MM.1S (cell line): ENCODE measurements at regions not wholly inside any gene's neighbourhood (a gene's known extent, or its start where the extent isn't known, plus 50 kb on each side); places are given as distances from the start of the nearest gene placed in this dataset.

Experiments used
- DNase-seq: peaks from one replicate; pipeline ENCODE4 v3.0.0-alpha.2; 2015
- H2AFZ ChIP-seq: fragments of 300-600 bp; sonication (generic); 2 replicates; pipeline ENCODE4 v1.6.0; 2016; ENCODE audit warnings: antibody characterized with exemption, low read length
- H3F3A ChIP-seq: fragments of 300-600 bp; sonication (generic); 2 replicates; pipeline ENCODE4 v1.6.1; 2016; ENCODE audit warnings: mild to moderate bottlenecking, antibody characterized with exemption, low read length, moderate library complexity, mixed read lengths; ENCODE audit not compliant: insufficient read depth
- H3K27ac ChIP-seq: fragments of 300-600 bp; sonication (generic); 2 replicates; pipeline ENCODE4 v1.5.1; 2016; ENCODE audit warnings: mild to moderate bottlenecking, low read length
- H3K27me3 ChIP-seq: fragments of 300-600 bp; sonication (generic); replicated peaks from 2 replicates; pipeline ENCODE4 v1.6.0; 2016; ENCODE audit warnings: low read length; ENCODE audit not compliant: insufficient read depth
- H3K36me3 ChIP-seq: fragments of 300-600 bp; sonication (generic); replicated peaks from 2 replicates; pipeline ENCODE4 v1.6.1; 2016; ENCODE audit warnings: mild to moderate bottlenecking, low read length, mixed read lengths; ENCODE audit not compliant: insufficient read depth
- H3K4me1 ChIP-seq: fragments of 300-600 bp; sonication (generic); 2 replicates; pipeline ENCODE4 v1.6.1; 2016; ENCODE audit warnings: low read length, mixed read lengths
- H3K4me2 ChIP-seq: fragments of 300-600 bp; sonication (generic); 2 replicates; pipeline ENCODE4 v1.6.0; 2016; ENCODE audit warnings: low read depth, low read length
- H3K4me3 ChIP-seq: fragments of 300-600 bp; sonication (generic); 2 replicates; pipeline ENCODE4 v1.5.1; 2016; ENCODE audit warnings: low read length, mixed read lengths
- H3K79me2 ChIP-seq: fragments of 300-600 bp; sonication (generic); 2 replicates; pipeline ENCODE4 v1.6.1; 2016; ENCODE audit warnings: mixed run types, low read length, mixed read lengths
- H3K9ac ChIP-seq: fragments of 300-600 bp; sonication (generic); 2 replicates; pipeline ENCODE4 v1.6.1; 2016; ENCODE audit warnings: low read length, mixed read lengths
- H3K9me2 ChIP-seq: fragments of 300-600 bp; sonication (generic); replicated peaks from 2 replicates; pipeline ENCODE4 v1.6.1; 2016; ENCODE audit warnings: mild to moderate bottlenecking, low read length, mixed read lengths; ENCODE audit not compliant: insufficient read depth
- H3K9me3 ChIP-seq: fragments of 300-600 bp; sonication (generic); replicated peaks from 2 replicates; pipeline ENCODE4 v1.6.1; 2016; ENCODE audit warnings: mild to moderate bottlenecking, low read length, mixed read lengths; ENCODE audit not compliant: insufficient read depth
- H4K20me1 ChIP-seq: fragments of 300-600 bp; sonication (generic); 2 replicates; pipeline ENCODE4 v1.6.1; 2016; ENCODE audit warnings: mild to moderate bottlenecking, low read length, moderate library complexity, mixed read lengths; ENCODE audit not compliant: insufficient read depth
- CTCF ChIP-seq: fragments of 300-600 bp; sonication (generic); IDR thresholded peaks from 2 replicates; pipeline ENCODE4 v1.5.1; 2016; ENCODE audit warnings: antibody characterized with exemption, low read length, mixed read lengths
- EZH2 ChIP-seq: fragments of 300-600 bp; sonication (generic); optimal IDR thresholded peaks from 2 replicates; pipeline ENCODE3; 2017; ENCODE audit warnings: low read depth, mild to moderate bottlenecking, antibody characterized with exemption, low read length, mixed read lengths
- EZH2phosphoT487 ChIP-seq: fragments of 300-600 bp; sonication (generic); IDR thresholded peaks from 2 replicates; pipeline ENCODE4 v1.6.1; 2018; ENCODE audit warnings: antibody characterized with exemption, low read length

DNA sequence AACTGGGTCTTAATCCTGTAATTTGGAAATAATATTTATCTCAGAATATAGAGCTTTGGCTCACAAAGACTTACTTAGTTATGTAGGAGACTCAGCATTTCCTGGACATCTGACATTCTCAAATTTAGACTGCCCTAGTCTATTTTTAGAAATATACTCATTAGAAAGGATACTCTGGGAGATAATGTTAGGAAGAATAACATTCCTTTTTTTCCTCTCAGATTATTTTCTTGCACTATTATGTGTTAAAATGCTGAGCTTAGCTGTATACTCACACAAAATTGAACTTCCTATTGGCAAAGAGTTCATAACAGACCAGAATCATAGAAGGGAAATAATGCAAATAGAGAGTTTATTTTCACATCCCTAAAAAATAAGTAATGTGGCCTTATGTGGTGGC, 1424.9 kb upstream of the PCDH7 start:
- no peak for DNase-seq
- no peak overlapping the region for H3K9ac ChIP-seq
- no peak overlapping the region for H3K4me3 ChIP-seq
- H4K20me1 ChIP-seq: no peaks in the 10 kb centered on the region
- TF ChIP-seq EZH2 (no peak), CTCF (no peak), EZH2phosphoT487 (no peak)
- no peaks in the 10 kb centered on the region for H3F3A ChIP-seq
- H3K4me2 ChIP-seq: no peak overlapping the region
- H3K9me2 ChIP-seq: no peaks in the 10 kb centered on the region
- H3K27ac ChIP-seq: no peak overlapping the region
- H3K27me3 ChIP-seq: no peaks in the 10 kb centered on the region
- H3K36me3 ChIP-seq: no peaks in the 10 kb centered on the region
- H2AFZ ChIP-seq: no peak overlapping the region
- no peaks in the 10 kb centered on the region for H3K9me3 ChIP-seq
- H3K4me1 ChIP-seq: no peaks in the 10 kb centered on the region
- no peaks in the 10 kb centered on the region for H3K79me2 ChIP-seq

DNA sequence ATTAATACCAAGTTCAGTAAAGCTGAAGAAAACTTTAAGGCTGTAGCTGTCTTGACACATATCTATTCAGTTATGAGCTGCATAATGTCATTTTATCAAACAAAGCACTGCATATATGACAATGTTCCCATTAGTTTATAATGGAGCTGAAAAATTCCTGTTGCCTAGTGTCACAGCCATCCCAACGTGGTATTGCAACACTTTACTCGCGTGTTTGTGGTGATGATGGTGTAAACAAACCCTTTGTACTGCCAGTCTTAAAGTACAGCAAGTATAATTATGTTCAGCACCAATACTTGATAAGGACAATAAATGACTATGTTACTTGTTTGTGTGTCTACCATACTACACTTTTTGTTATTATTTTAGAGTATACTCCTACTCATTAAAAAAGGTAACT, 1415.6 kb upstream of the PCDH7 start:
- Histone ChIP-seq H3K4me2 (no peak overlapping the region), H3K36me3 (no peaks in the 10 kb centered on the region), H3K9ac (no peak overlapping the region), H3K27ac (no peak overlapping the region), H3K9me2 (no peaks in the 10 kb centered on the region; the same call in 1 of the 2 replicates), H3K4me3 (no peak overlapping the region), H3K9me3 (no peaks in the 10 kb centered on the region), H3K27me3 (no peaks in the 10 kb centered on the region), H4K20me1 (no peaks in the 10 kb centered on the region), H2AFZ (no peak overlapping the region), H3K4me1 (no peaks in the 10 kb centered on the region), H3F3A (no peaks in the 10 kb centered on the region), H3K79me2 (no peaks in the 10 kb centered on the region)
- TF ChIP-seq EZH2phosphoT487 (no peak), CTCF (no peak), EZH2 (no peak)
- DNase-seq: no peak

DNA sequence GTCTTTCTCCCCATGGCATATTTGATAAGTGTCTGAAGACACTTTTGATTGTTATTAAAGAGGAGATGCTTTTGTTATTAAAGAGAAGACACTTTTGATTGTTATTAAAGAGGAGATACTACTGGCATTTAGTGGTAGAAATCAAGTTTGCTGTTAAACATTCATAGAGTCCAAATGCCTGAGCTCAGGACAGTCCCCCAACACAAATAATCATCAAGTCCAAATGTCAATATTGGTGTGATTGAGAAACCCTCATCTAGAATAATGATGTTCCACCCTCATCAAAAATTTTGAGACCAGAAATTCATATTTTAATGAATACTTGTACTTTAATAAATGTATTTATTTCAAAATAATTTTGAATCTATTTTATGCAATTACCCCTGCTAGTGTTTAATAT, 1412.9 kb upstream of the PCDH7 start:
- TF ChIP-seq EZH2phosphoT487 (no peak), EZH2 (no peak), CTCF (no peak)
- H3K4me3 ChIP-seq: no peak overlapping the region
- no peaks in the 10 kb centered on the region for H3K36me3 ChIP-seq

GRCh38 chr4:29307755-29308154, 1412.4 kb upstream of the PCDH7 start:
- no peaks in the 10 kb centered on the region for H3K9me3 ChIP-seq
- no peak overlapping the region for H3K4me2 ChIP-seq
- no peak overlapping the region for H2AFZ ChIP-seq
- TF ChIP-seq EZH2: no peak
- no peak for TF ChIP-seq CTCF
- TF ChIP-seq EZH2phosphoT487: no peak
- H3K36me3 ChIP-seq: no peaks in the 10 kb centered on the region
- H3K9ac ChIP-seq: no peak overlapping the region
- no peaks in the 10 kb centered on the region; the same call in 1 of the 2 replicates for H3K9me2 ChIP-seq
- no peak overlapping the region for H3K27ac ChIP-seq
- no peaks in the 10 kb centered on the region for H3K79me2 ChIP-seq
- no peak overlapping the region for H3K4me3 ChIP-seq
- H4K20me1 ChIP-seq: no peaks in the 10 kb centered on the region
- H3K4me1 ChIP-seq: no peaks in the 10 kb centered on the region
- H3F3A ChIP-seq: no peaks in the 10 kb centered on the region
- H3K27me3 ChIP-seq: no peaks in the 10 kb centered on the region
- no peak for DNase-seq

More for the DNA sequence above, 1412.9 kb upstream of the PCDH7 start:
- Histone ChIP-seq H3F3A (no peaks in the 10 kb centered on the region), H3K9ac (no peak overlapping the region), H4K20me1 (no peaks in the 10 kb centered on the region), H3K27ac (no peak overlapping the region), H3K9me3 (no peaks in the 10 kb centered on the region), H3K9me2 (no peaks in the 10 kb centered on the region; the same call in 1 of the 2 replicates), H3K79me2 (no peaks in the 10 kb centered on the region), H3K27me3 (no peaks in the 10 kb centered on the region), H3K4me2 (no peak overlapping the region), H3K4me1 (no peaks in the 10 kb centered on the region), H2AFZ (no peak overlapping the region)
- DNase-seq: no peak
